Esophagus squamous epithelium (tissue), 5 donors: ENCODE measurements at regions not wholly inside any gene's neighbourhood (a gene's known extent, or its start where the extent isn't known, plus 50 kb on each side); places are given as distances from the start of the nearest gene placed in this dataset.
A peak's percentile ranks its signal among the peaks of the same experiment; 100 is the strongest.

Experiments
- DNase-seq: peaks from one replicate; lab custom pipeline; 2025; lab: John Stamatoyannopoulos, UW
- H3K27ac ChIP-seq, 4 donors: fragments of 200-600 bp; sonication (generic); one replicate each; pipeline ENCODE4 v1.5.1; 2016 to 2019; ENCODE audit warnings: mild to moderate bottlenecking in 1 of 4
- H3K27me3 ChIP-seq, 4 donors: fragments of 200-600 bp; sonication (generic); 1 replicate in 3 of 4; 2 replicates in 1 of 4; pipeline versions ENCODE4 v1.5.1 to v1.6.0; 2017 to 2021; ENCODE audit warnings: antibody characterized with exemption in 1 of 4
- H3K36me3 ChIP-seq, 3 donors: fragments of 200-600 bp; sonication (generic); one replicate each; pipeline ENCODE4 v1.5.1; 2016 to 2019
- H3K4me1 ChIP-seq, 3 donors: fragments of 200-600 bp; sonication (generic); one replicate each; pipeline ENCODE4 v1.5.1; 2017 to 2019
- H3K4me3 ChIP-seq, 4 donors: fragments of 200-600 bp; sonication (generic); 1 replicate in 3 of 4; 2 replicates in 1 of 4; pipeline ENCODE4 v1.5.1; 2016 to 2019; ENCODE audit warnings: mild to moderate bottlenecking in 2 of 4, moderate library complexity in 1 of 4
- H3K9me3 ChIP-seq, 3 donors: fragments of 200-600 bp; sonication (generic); one replicate each; pipeline ENCODE4 v1.5.1; 2016 to 2019
- POLR2A ChIP-seq, 4 donors: fragments of 450-650 bp; IDR thresholded peaks; one replicate each; pipeline ENCODE4 v1.6.1; 2017; ENCODE audit warnings: antibody characterized with exemption in 4 of 4, mild to moderate bottlenecking in 4 of 4, moderate library complexity in 3 of 4
- WGBS, 2 donors: methylation state at CpG; one replicate each; pipeline ENCODE4 v1.1.5; 2018; 5-methylcytosine and 5-hydroxymethylcytosine counted together
- intact Hi-C: fragments of 100-400 bp; cut with DNase I; formaldehyde crosslinking; loops from one replicate; pipeline ENCODE4 v1.15.0; 2022
- TF ChIP-seq, protein P1 (sequence below), 6 experiments: fragments of 450-650 bp in 4 of 6; fragments of 200-600 bp in 2 of 6; sonication (generic) in 2 of 6; IDR thresholded peaks; one replicate each; pipeline ENCODE4 v1.5.1; 2016 to 2019; ENCODE audit warnings: antibody characterized with exemption in 6 of 6, mild to moderate bottlenecking in 4 of 6, moderate library complexity in 4 of 6
- donor health status: DM: yes; HTN: yes; CAD: no.

GRCh38 chr16:85275533-85276249 is 163.4 kb upstream of the CIBAR2 start:
- 3% methylated on average over 4 of the region's 16 CpGs; no CpG with 5 or more reads in 1 of the 2 donors for WGBS, 2 donors
- TF ChIP-seq, protein P1, sequence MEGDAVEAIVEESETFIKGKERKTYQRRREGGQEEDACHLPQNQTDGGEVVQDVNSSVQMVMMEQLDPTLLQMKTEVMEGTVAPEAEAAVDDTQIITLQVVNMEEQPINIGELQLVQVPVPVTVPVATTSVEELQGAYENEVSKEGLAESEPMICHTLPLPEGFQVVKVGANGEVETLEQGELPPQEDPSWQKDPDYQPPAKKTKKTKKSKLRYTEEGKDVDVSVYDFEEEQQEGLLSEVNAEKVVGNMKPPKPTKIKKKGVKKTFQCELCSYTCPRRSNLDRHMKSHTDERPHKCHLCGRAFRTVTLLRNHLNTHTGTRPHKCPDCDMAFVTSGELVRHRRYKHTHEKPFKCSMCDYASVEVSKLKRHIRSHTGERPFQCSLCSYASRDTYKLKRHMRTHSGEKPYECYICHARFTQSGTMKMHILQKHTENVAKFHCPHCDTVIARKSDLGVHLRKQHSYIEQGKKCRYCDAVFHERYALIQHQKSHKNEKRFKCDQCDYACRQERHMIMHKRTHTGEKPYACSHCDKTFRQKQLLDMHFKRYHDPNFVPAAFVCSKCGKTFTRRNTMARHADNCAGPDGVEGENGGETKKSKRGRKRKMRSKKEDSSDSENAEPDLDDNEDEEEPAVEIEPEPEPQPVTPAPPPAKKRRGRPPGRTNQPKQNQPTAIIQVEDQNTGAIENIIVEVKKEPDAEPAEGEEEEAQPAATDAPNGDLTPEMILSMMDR (IDR thresholded peaks at IDR 0.05): peak; percentile 53 to 81 (median 78)
- no peak for TF ChIP-seq POLR2A (IDR thresholded peaks at IDR 0.05)
- Histone ChIP-seq H3K4me1 (no peaks in the 10 kb centered on the region), H3K27me3 (peaks cover 0 to 7% (median 0%) of the 10 kb centered on the region in 4 donors), H3K27ac (no peak overlapping the region), H3K36me3 (no peaks in the 10 kb centered on the region), H3K9me3 (no peaks in the 10 kb centered on the region), H3K4me3 (no peak overlapping the region)
- no peak for DNase-seq
- intact Hi-C loops: no loop called here

- no peaks in the 10 kb centered on the region for H3K9me3 ChIP-seq
- no peak for DNase-seq
- 71 to 88% methylated on average over 7 of the region's 12 CpGs for WGBS, 2 donors
- H3K4me3 ChIP-seq: no peak overlapping the region
- no peaks in the 10 kb centered on the region for H3K4me1 ChIP-seq
- H3K36me3 ChIP-seq: no peaks in the 10 kb centered on the region
- H3K27ac ChIP-seq: no peak overlapping the region
- H3K27me3 ChIP-seq: peaks cover 0 to 7% (median 0%) of the 10 kb centered on the region in 4 donors
- TF ChIP-seq, protein P1 (IDR thresholded peaks at IDR 0.05): no peak
- TF ChIP-seq POLR2A (IDR thresholded peaks at IDR 0.05): no peak
- intact Hi-C loops: no loop called here
Measured at GRCh38 chr16:85276258-85276657, 164.0 kb upstream of the CIBAR2 start.

GRCh38 chr16:85276721-85277120 is 164.4 kb upstream of the CIBAR2 start:
- DNase-seq: no peak
- TF ChIP-seq POLR2A (IDR thresholded peaks at IDR 0.05): no peak
- TF ChIP-seq, protein P1 (IDR thresholded peaks at IDR 0.05): no peak
- H3K4me3 ChIP-seq: no peak overlapping the region
- H3K27me3 ChIP-seq: peaks cover 0 to 8% (median 0%) of the 10 kb centered on the region in 4 donors
- intact Hi-C loops: no loop called here
- no peak overlapping the region for H3K27ac ChIP-seq
- WGBS, 2 donors: 86 to 90% methylated on average over 4 to 5 of the region's 10 CpGs
- H3K9me3 ChIP-seq: no peaks in the 10 kb centered on the region
- H3K36me3 ChIP-seq: no peaks in the 10 kb centered on the region
- no peaks in the 10 kb centered on the region for H3K4me1 ChIP-seq

GRCh38 chr16:85278839-85279238 is 166.6 kb upstream of the CIBAR2 start:
- no peak for TF ChIP-seq POLR2A (IDR thresholded peaks at IDR 0.05)
- TF ChIP-seq, protein P1 (IDR thresholded peaks at IDR 0.05): no peak
- Histone ChIP-seq H3K27ac (no peak overlapping the region), H3K27me3 (peaks cover 0 to 28% (median 0%) of the 10 kb centered on the region in 4 donors), H3K36me3 (no peaks in the 10 kb centered on the region), H3K9me3 (no peaks in the 10 kb centered on the region), H3K4me3 (no peak overlapping the region), H3K4me1 (peaks cover 0 to under 1% (median 0%) of the 10 kb centered on the region in 3 donors)
- 82 to 83% methylated on average over 11 of the region's 11 CpGs for WGBS, 2 donors
- no peak for DNase-seq
- intact Hi-C loops: no loop called here

DNA sequence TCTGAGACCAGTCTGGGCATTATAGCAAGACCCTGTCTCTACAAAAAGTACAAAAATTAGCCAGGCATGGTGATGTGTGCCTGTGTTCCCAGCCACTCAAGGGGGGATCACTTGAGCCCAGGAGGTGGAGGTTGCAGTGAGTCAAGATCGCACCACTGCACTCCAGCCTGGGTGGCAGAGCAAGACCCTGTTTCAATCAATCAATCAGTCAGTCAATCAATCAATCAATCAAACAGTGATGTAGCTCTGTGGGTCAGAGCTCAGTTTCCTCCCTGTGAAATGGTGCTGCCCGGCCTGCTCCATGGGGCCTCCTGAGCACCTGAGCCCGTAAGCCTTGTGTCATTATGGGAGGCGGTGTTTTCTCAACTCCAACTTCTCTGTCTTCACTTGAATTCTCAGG is 167.1 kb upstream of the CIBAR2 start:
- H3K9me3 ChIP-seq: no peaks in the 10 kb centered on the region
- H3K27me3 ChIP-seq: peaks cover 0 to 34% (median 0%) of the 10 kb centered on the region in 4 donors
- H3K4me1 ChIP-seq: peaks cover 0 to 6% (median 0%) of the 10 kb centered on the region in 3 donors
- H3K36me3 ChIP-seq: no peaks in the 10 kb centered on the region
- TF ChIP-seq POLR2A (IDR thresholded peaks at IDR 0.05): no peak
- TF ChIP-seq, protein P1 (IDR thresholded peaks at IDR 0.05): no peak
- no peak for DNase-seq
- WGBS, 2 donors: 79 to 94% methylated on average over 3 of the region's 4 CpGs
- intact Hi-C loops: no loop called here
- H3K27ac ChIP-seq: no peak overlapping the region
- H3K4me3 ChIP-seq: no peak overlapping the region
